ENCODE measurements at regions not wholly inside any gene's neighbourhood (a gene's known extent, or its start where the extent isn't known, plus 50 kb on each side); places are given as distances from the start of the nearest gene placed in this dataset.

- Histone ChIP-seq H2BK5ac (ENCODE audit: low read depth, low read length, poor library complexity, severe bottlenecking) (no peak overlapping the region), H3K27me3 (ENCODE audit: control insufficient read depth, insufficient read depth, low read length) (no peaks in the 10 kb centered on the region), H4K91ac (ENCODE audit: insufficient read depth, low read depth, low read length) (no peak overlapping the region), H2BK15ac (ENCODE audit: low read depth, low read length) (no peak overlapping the region), H3K79me1 (ENCODE audit: low read depth in 1 of 2, low read length in 2 of 2) (no peaks in the 10 kb centered on the region), H2BK20ac (ENCODE audit: low read depth, low read length) (no peak overlapping the region), H3K9me1 (ENCODE audit: insufficient read depth, low read length) (no peaks in the 10 kb centered on the region), H3K4me3 (ENCODE audit: insufficient read depth, low read depth, low read length) (no peak overlapping the region), H2BK120ac (ENCODE audit: low read depth, low read length) (no peak overlapping the region), H3K27ac (ENCODE audit: insufficient read depth, low read length) (no peak overlapping the region), H3K9ac (ENCODE audit: low read depth, low read length) (no peak overlapping the region), H3K9me3 (ENCODE audit: control insufficient read depth, insufficient read depth, low read length) (peaks cover 2% of the 10 kb centered on the region; the same call in 1 of the 2 replicates), H3K4me2 (ENCODE audit: low read depth, low read length) (no peak overlapping the region), H3K36me3 (ENCODE audit: control insufficient read depth, insufficient read depth, low read length) (no peaks in the 10 kb centered on the region), H3K4me1 (ENCODE audit: control insufficient read depth, insufficient read depth, low read length) (no peaks in the 10 kb centered on the region), H2AK9ac (replicated peaks; ENCODE audit: low read depth, low read length, poor library complexity) (no peak overlapping the region), H3K23ac (ENCODE audit: low read depth, low read length) (no peak overlapping the region), H4K5ac (ENCODE audit: low read depth, low read length) (no peak overlapping the region), H3K4ac (ENCODE audit: low read depth, low read length) (no peak overlapping the region), H3K14ac (replicated peaks; ENCODE audit: low read depth, low read length) (no peak overlapping the region), H4K20me1 (ENCODE audit: insufficient read depth, low read length) (no peaks in the 10 kb centered on the region), H3K18ac (ENCODE audit: low read depth, low read length) (no peak overlapping the region), H2AFZ (replicated peaks; ENCODE audit: low read length, poor library complexity) (no peak overlapping the region), H3K56ac (ENCODE audit: extremely low read depth, insufficient read depth, low read length) (no peak overlapping the region), H2AK5ac (ENCODE audit: low read depth, low read length) (no peak overlapping the region), H4K8ac (ENCODE audit: low read depth in 2 of 2, low read length in 2 of 2) (no peak overlapping the region)
- in situ Hi-C loops (cut with MboI; ENCODE audit: low sequenced_read_pairs) (no loop called here), intact Hi-C loops (cut with micrococcal nuclease) (no loop called here), dilution Hi-C loops (cut with HindIII; ENCODE audit: low sequenced_read_pairs, unreplicated experiment) (no loop called here)
- DNase-seq (peak; percentile 16), ATAC-seq (ENCODE audit: low read depth) (no peak)
- CTCF ChIA-PET, result no interaction called here
- no CpG with 5 or more reads among the region's 3 CpGs for WGBS, 2 experiments (ENCODE audit: extremely low coverage in 2 of 2, insufficient read length in 1 of 2)
- no TSS peak for BruUV-seq (replicated peaks)
- no peak for TF ChIP-seq BHLHE40 (IDR thresholded peaks at IDR 0.05; ENCODE audit: low read depth, low read length)
- TF ChIP-seq USF2 (IDR thresholded peaks at IDR 0.05; ENCODE audit: low read depth, low read length), result no peak
- no peak for TF ChIP-seq RAD21 (IDR thresholded peaks at IDR 0.05; ENCODE audit: low read length)
- TF ChIP-seq CEBPB (IDR thresholded peaks at IDR 0.05; ENCODE audit: low read depth, low read length), result no peak
- TF ChIP-seq MAZ (IDR thresholded peaks at IDR 0.05; ENCODE audit: borderline replicate concordance, low read depth, low read length), result no peak
- no peak for TF ChIP-seq FOS (IDR thresholded peaks at IDR 0.05; ENCODE audit: low read depth, low read length)
- no peak for TF ChIP-seq CHD1 (IDR thresholded peaks at IDR 0.05; ENCODE audit: low read depth, low read length)
- TF ChIP-seq CTCF (conservative IDR thresholded peaks at IDR 0.05; ENCODE audit: low read depth, low read length), result no peak
- no peak for TF ChIP-seq MAFK (IDR thresholded peaks at IDR 0.05; ENCODE audit: low read depth, low read length)
- TF ChIP-seq SMC3 (IDR thresholded peaks at IDR 0.05; ENCODE audit: low read depth, low read length), result no peak
- TF ChIP-seq NFE2L2 (IDR thresholded peaks at IDR 0.05; ENCODE audit: low read depth, low read length), result no peak
- no peak for TF ChIP-seq RFX5 (IDR thresholded peaks at IDR 0.05; ENCODE audit: low read depth, low read length)
- TF ChIP-seq ELK1 (IDR thresholded peaks at IDR 0.05; ENCODE audit: borderline replicate concordance, low read depth, low read length), result no peak
- no peak for TF ChIP-seq RCOR1 (IDR thresholded peaks at IDR 0.05; ENCODE audit: insufficient replicate concordance, low read length)
- POLR2A ChIA-PET (ENCODE audit: unreplicated experiment), result no interaction called here
Observed at GRCh38 chr6:9292975-9293374, 857.6 kb upstream of the SLC35B3 start.
